Stimulated activated CD4-positive, alpha-beta T cell treated with anti-CD3 and anti-CD28 coated beads, Interleukin-12 subunit alpha, Interleukin-12 subunit beta, amount 100 ng/mL, for 48 hours (primary cell): ENCODE measurements at regions not wholly inside any gene's neighbourhood (a gene's known extent, or its start where the extent isn't known, plus 50 kb on each side); places are given as distances from the start of the nearest gene placed in this dataset.
"Not testable (repeated sequence)": the region's sequence is repeated elsewhere in the genome, so short reads cannot be mapped to it uniquely, and the experiment has no call there.

Experiments
- DNase-seq, 3 donors: peaks; one replicate each; pipeline ENCODE4 v3.0.0-alpha.2; 2020; ENCODE audit warnings: low read depth in 2 of 3, low spot score in 1 of 3

- DNase-seq, result not testable (repeated sequence)
These were observed 390.2 kb upstream of the CHORDC1 start for GRCh38 chr11:90613037-90613436.

GRCh38 chr11:90606721-90607120, 383.9 kb upstream of the CHORDC1 start:
- no peak for DNase-seq

DNA sequence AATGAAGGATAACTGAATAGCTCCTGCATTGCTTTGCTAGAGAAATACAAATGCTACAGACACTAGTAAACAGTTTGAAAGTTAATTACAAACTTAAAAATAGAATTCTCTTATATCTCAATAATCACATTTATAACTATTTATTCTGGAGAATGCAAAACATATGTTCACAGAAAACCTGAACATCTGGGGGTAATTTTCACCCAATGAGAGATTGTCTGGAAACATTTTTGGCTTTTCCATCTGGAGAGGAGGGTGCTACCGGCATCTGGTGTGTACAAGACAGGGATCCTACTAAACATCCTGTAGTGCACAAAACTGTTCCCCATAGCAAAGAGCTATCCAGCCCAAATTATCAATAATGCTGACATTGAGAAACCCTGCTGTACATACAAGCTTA, 378.4 kb upstream of the CHORDC1 start:
- no peak for DNase-seq

GRCh38 chr11:90594658-90595057, 371.8 kb upstream of the CHORDC1 start:
- no peak for DNase-seq

DNA sequence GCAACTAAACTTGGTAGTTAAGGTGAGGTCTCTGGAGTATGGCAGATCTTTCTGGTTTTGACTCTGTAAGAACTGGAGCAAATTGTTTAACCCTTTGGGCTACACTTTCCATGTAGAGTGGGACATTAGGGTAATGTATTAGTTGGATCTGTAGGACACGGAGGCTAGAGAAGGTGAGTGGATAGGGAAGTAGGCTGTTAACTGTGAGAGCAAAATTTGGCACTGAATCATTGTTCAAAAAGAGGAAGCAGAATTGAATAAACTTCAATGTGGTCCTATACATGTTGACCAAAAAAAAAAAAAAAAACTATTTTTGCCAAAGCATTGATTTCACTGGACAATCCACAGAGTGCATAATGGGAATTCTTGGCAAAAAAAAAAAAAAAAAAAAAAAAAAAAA, 370.2 kb upstream of the CHORDC1 start:
- no peak for DNase-seq

GRCh38 chr11:90590286-90590685, 367.4 kb upstream of the CHORDC1 start:
- no peak for DNase-seq

DNA sequence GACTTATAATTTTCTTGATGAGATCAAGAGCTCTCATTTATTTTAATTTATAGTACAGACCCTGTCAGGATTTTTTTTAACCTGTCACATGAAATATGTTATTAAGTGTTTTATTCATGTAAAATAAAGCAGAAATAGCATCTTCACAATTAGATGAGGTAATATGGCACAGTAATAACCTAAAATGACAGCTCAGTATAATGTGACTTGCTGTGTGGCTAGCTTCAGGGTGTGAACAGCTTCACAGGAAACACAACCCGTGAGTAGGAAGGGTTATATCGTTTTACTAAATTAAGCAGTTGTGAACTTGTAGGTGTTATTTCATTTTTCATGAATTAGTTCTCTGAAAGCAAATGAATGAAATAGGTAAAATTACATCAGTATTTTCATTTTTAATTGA, 366.9 kb upstream of the CHORDC1 start:
- no peak for DNase-seq

DNA sequence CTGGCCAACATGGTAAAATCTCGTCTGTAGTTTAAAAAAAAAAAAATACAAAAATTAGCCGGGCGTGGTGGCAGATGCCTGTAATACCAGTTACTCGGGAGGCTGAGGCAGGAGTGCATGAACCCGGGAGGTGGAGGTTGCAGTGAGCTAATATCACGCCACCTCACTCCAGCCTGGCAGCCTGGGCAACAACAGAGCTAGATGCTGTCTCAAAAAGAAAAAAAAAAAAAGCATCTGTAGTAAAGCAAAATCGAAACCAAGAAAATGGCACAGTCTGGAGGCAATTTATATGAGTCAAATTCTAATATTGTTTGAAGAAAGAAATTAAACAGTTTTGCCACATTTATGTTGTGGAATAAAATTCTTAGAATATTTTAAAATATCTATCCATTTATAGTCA, 365.0 kb upstream of the CHORDC1 start:
- no peak for DNase-seq

- no peak for DNase-seq
These were observed 362.6 kb upstream of the CHORDC1 start for GRCh38 chr11:90585491-90585890.

GRCh38 chr11:90582999-90583398, 360.1 kb upstream of the CHORDC1 start:
- not testable (repeated sequence) for DNase-seq

GRCh38 chr11:90564531-90564930, 341.7 kb upstream of the CHORDC1 start:
- DNase-seq, result no peak

- no peak for DNase-seq
These were observed 335.5 kb upstream of the CHORDC1 start for GRCh38 chr11:90558328-90558865.

DNA sequence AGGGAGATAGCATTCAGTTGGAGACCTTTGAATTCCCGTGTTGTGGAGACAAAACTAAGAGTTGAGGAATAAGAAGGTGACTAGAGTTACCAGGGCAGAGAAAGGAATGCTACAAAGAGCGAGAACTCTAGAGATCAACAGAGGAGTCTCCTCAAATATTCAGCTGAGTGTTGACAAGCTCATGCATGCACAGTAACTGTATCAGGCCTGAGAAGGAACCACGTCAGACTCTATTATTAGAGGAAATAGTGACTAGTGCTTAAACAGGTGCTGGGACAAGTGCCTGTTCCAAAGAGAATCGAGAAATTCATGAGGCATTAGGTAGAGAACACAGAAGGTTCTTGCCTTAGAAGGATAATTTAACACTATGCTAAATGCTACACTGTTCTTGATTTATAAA, 333.8 kb upstream of the CHORDC1 start:
- DNase-seq, result no peak

GRCh38 chr11:90556026-90556425, 333.2 kb upstream of the CHORDC1 start:
- DNase-seq, result no peak

DNA sequence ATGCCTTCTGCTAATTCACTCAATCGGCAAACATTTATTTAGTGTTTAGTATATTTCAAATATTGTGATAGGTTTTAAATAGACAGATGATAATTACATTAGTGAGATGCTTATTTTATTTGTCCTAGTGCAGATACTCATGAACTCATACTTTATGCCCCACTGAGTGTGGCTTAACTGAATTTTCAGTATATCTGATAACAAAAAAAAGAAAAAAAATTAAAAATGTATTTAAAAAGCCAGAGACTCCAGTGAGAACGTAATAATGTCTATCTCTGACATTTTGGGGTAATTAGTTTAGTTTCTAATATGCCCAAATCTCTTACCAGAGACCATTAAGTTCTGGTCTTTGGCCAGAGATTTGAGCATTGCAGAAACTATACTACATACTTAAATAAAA, 332.6 kb upstream of the CHORDC1 start:
- DNase-seq, result no peak

GRCh38 chr11:90542092-90542491, 319.2 kb upstream of the CHORDC1 start:
- no peak for DNase-seq

GRCh38 chr11:90536301-90536700, 313.5 kb upstream of the CHORDC1 start:
- no peak for DNase-seq

GRCh38 chr11:90532125-90532524, 309.3 kb upstream of the CHORDC1 start:
- no peak for DNase-seq

- DNase-seq, result no peak
These were observed 308.2 kb upstream of the CHORDC1 start for GRCh38 chr11:90531001-90531400.

- DNase-seq, result no peak
These were observed 303.1 kb upstream of the CHORDC1 start for GRCh38 chr11:90525962-90526361.

GRCh38 chr11:90512846-90513245, 290.0 kb upstream of the CHORDC1 start:
- no peak for DNase-seq

- DNase-seq, result no peak
These were observed 288.0 kb upstream of the CHORDC1 start for GRCh38 chr11:90510839-90511238.

DNA sequence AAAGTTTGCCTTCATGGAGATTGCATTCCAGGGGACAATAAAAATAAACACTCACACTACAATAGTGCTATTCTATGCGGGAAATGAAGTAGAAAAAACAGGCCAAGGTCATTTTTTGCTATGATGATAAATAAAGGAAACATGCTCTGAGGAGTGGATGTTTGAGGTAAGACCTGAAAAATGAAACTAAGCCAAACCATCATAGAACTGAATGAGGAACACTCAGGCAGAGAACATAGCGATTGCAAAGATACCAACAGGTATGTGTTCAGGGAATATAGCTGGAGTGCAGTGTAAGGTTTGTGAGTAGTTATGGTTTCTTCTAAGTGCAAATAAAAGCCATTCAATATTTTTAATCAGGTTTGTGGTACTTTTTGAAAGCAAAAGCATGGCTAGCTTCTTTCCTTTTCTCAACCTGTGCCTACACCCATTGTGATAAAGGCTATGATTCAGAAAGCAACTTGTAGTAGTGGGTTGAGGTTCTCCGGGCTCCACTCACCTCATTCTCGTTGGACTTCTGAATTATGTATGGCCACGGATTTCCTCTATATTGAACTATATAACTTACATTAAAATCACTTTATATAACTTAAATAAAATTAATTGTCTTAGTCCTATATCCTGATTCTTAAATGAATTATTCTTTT, 278.2 kb upstream of the CHORDC1 start:
- no peak for DNase-seq
